HepG2 (cell line): ENCODE measurements at regions not wholly inside any gene's neighbourhood (a gene's known extent, or its start where the extent isn't known, plus 50 kb on each side); places are given as distances from the start of the nearest gene placed in this dataset.

Source experiments
- ATAC-seq: fragments of 200-7000 bp; cut with Tn5 transposase; 3 replicates; pipeline ENCODE4 v1.9.1; 2020; ENCODE audit warnings: mild to moderate bottlenecking, moderate library complexity
- BruUV-seq: library from RNA; stranded (reverse); fragments of 400-500 nt; replicated peaks from 2 replicates; lab custom pipeline; 2021; lab: Mats Ljungman, UMichigan
- CTCF ChIA-PET: fragments of 300-600 bp; formaldehyde crosslinking; extraction: SDS; loops from one replicate; lab custom pipeline; 2021; ENCODE audit warnings: low total read pairs, inconsistent platforms, low intra/inter-chr PET ratio; lab: Yijun Ruan, JAX
- POLR2A ChIA-PET: fragments of 350-600 bp; sonication (Branson Sonifier 250); formaldehyde crosslinking; loops from one replicate; lab custom pipeline; 2020; ENCODE audit warnings: antibody characterized with exemption, inconsistent platforms; lab: Yijun Ruan, JAX
- DNase-seq: peaks from one replicate; pipeline ENCODE4 v3.0.0-alpha.2; 2015; ENCODE audit warnings: low spot score
- FAIRE-seq: peaks from 3 replicates; lab custom pipeline; 2011; peaks lifted over from hg19 to GRCh38; lab: Jason Lieb, UNC
- H2AFZ ChIP-seq: one replicate; pipeline ENCODE4 v1.6.1; 2011; ENCODE audit warnings: low read length, inconsistent platforms
- H3K27ac ChIP-seq: fragments of 300-600 bp; 3 replicates; pipeline ENCODE4 v1.8.0; 2011; ENCODE audit warnings: mixed run types, mild to moderate bottlenecking, mixed read lengths, low read length, inconsistent platforms; ENCODE audit not compliant: insufficient read depth; ENCODE audit errors: extremely low read length
- H3K27me3 ChIP-seq, 2 experiments: fragments of 200-600 bp in 1 of 2; 2 replicates in 1 of 2; 3 replicates in 1 of 2; pipeline versions ENCODE4 v1.6.0 to v1.8.0; 2011; ENCODE audit warnings: low read length in 2 of 2, mild to moderate bottlenecking in 2 of 2, moderate library complexity in 2 of 2, inconsistent platforms in 1 of 2; ENCODE audit not compliant: insufficient read depth in 2 of 2, control insufficient read depth in 1 of 2
- H3K36me3 ChIP-seq, 2 experiments: fragments of 200-600 bp in 1 of 2; replicated peaks in 1 of 2; 2 replicates in 1 of 2; 3 replicates in 1 of 2; pipeline versions ENCODE4 v1.5.1 to v1.8.0; 2011; ENCODE audit warnings: low read length in 2 of 2, inconsistent platforms in 1 of 2; ENCODE audit not compliant: insufficient read depth in 2 of 2, control insufficient read depth in 1 of 2
- H3K4me1 ChIP-seq: 2 replicates; pipeline ENCODE4 v1.5.1; 2012; ENCODE audit warnings: low read length, inconsistent platforms; ENCODE audit not compliant: insufficient read depth
- H3K4me2 ChIP-seq: 2 replicates; pipeline ENCODE4 v1.6.0; 2011; ENCODE audit warnings: low read depth, low read length, inconsistent platforms
- H3K4me3 ChIP-seq, 3 experiments: fragments of 200-600 bp in 1 of 3; sonication (generic), shearing (Covaris generic) in 1 of 3; replicated peaks in 1 of 3; 2 replicates each; pipeline ENCODE4 v1.5.1; 2011 to 2016; ENCODE audit warnings: low read length in 3 of 3, inconsistent platforms in 2 of 3, low read depth in 2 of 3, mild to moderate bottlenecking in 2 of 3, control low read depth in 1 of 3, mixed read lengths in 1 of 3; ENCODE audit not compliant: insufficient read depth in 1 of 3
- H3K79me2 ChIP-seq: one replicate; pipeline ENCODE4 v1.6.1; 2011; ENCODE audit warnings: low read length, inconsistent platforms; ENCODE audit not compliant: insufficient read depth
- H3K9ac ChIP-seq: 2 replicates; pipeline ENCODE4 v1.6.0; 2011; ENCODE audit warnings: mild to moderate bottlenecking, low read depth, low read length, inconsistent platforms; ENCODE audit not compliant: insufficient read depth
- H3K9me3 ChIP-seq: 2 replicates; pipeline ENCODE4 v1.5.1; 2012; ENCODE audit warnings: mild to moderate bottlenecking, low read length
- H4K20me1 ChIP-seq: 2 replicates; pipeline ENCODE4 v1.6.0; 2011; ENCODE audit warnings: inconsistent platforms, mild to moderate bottlenecking, low read length, moderate library complexity; ENCODE audit not compliant: insufficient read depth
- CC2D1A ChIP-seq: sonication (generic); formaldehyde crosslinking; IDR thresholded peaks from 2 replicates; pipeline ENCODE4 v1.8.1; 2023; ENCODE audit warnings: mild to moderate bottlenecking, missing genetic modification reagents
- CEBPB ChIP-seq: IDR thresholded peaks from 2 replicates; pipeline ENCODE4 v1.6.1; 2011; ENCODE audit warnings: low read depth, low read length, improper control_type of control experiment, borderline replicate concordance
- TCF7 ChIP-seq: sonication (generic); IDR thresholded peaks from 2 replicates; pipeline ENCODE4 v1.6.1; 2016; ENCODE audit warnings: antibody characterized with exemption, low read depth
- TRIM24 ChIP-seq: sonication (generic); formaldehyde crosslinking; IDR thresholded peaks from 2 replicates; pipeline ENCODE4 v1.8.0; 2022; ENCODE audit warnings: mild to moderate bottlenecking, missing genetic modification reagents
- ZBTB7A ChIP-seq: sonication (generic); formaldehyde crosslinking; IDR thresholded peaks from 2 replicates; pipeline ENCODE4 v1.8.0; 2022; ENCODE audit warnings: mild to moderate bottlenecking, missing genetic modification reagents
- ZNF234 ChIP-seq: sonication (generic); formaldehyde crosslinking; conservative IDR thresholded peaks from 2 replicates; pipeline ENCODE4 v1.5.1; 2020; ENCODE audit warnings: mild to moderate bottlenecking, missing genetic modification reagents
- ZNF572 ChIP-seq: sonication (generic); formaldehyde crosslinking; IDR thresholded peaks from 2 replicates; pipeline ENCODE4 v1.5.1; 2020; ENCODE audit warnings: mild to moderate bottlenecking, missing genetic modification reagents
- WGBS: methylation state at CpG from one replicate; pipeline ENCODE4 v1.1.6; 2017; ENCODE audit warnings: low lambda C conversion rate; 5-methylcytosine and 5-hydroxymethylcytosine counted together
- in situ Hi-C: cut with HindIII; loops from 2 replicates; pipeline ENCODE4 v1.10.0; 2017; ENCODE audit warnings: low pct_unique_long_range_greater_than_20kb; ENCODE audit not compliant: extremely low pct_ligation_motif_present
- intact Hi-C: fragments of 100-400 bp; cut with micrococcal nuclease; formaldehyde crosslinking; loops from one replicate; pipeline ENCODE4 v1.10.0; 2022; ENCODE audit not compliant: unreplicated experiment
- TF ChIP-seq, protein P1 (sequence below): sonication (generic); formaldehyde crosslinking; IDR thresholded peaks from 2 replicates; pipeline ENCODE4 v1.5.0; 2020; ENCODE audit warnings: missing genetic modification reagents
- TF ChIP-seq, protein P2 (sequence below): sonication (generic); formaldehyde crosslinking; IDR thresholded peaks from 2 replicates; pipeline ENCODE4 v1.5.0; 2020; ENCODE audit warnings: missing genetic modification reagents

DNA sequence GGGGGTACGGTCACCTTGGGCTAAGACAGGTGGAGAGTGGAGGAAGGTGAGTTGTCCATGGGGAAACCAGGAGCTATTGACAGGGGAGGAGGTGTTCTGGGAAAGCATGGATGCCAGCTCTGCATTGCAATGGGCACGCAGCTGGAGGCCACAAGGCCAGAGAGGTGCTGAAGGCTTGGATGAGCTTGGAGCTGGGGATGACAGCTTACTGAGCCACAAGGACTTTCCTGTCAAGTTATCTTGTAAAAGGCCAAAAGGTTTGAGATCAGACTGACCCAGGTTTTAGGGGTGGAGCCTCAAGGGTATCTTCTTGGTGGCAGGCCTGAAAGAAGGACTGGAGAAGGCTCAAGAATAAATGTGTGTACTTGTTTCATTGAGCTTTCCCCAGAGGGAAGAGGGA is 115.2 kb downstream of the ASB7 start:
- H4K20me1 ChIP-seq, result peaks cover 27% of the 10 kb centered on the region
- H3K4me2 ChIP-seq, result no peak overlapping the region
- no peaks in the 10 kb centered on the region for H3K79me2 ChIP-seq
- 90% methylated on average over 2 of the region's 2 CpGs for whole genome bisulfite sequencing
- POLR2A ChIA-PET, result no interaction called here
- H3K9ac ChIP-seq, result no peak overlapping the region
- DNase-seq (no peak), ATAC-seq (no peak), FAIRE-seq (no peak)
- intact Hi-C loops (no loop called here), in situ Hi-C loops (no loop called here)
- no peak overlapping the region for H3K27ac ChIP-seq
- TF ChIP-seq CEBPB, result no peak
- TF ChIP-seq TCF7, result no peak
- no peak for TF ChIP-seq ZBTB7A
- TF ChIP-seq ZNF572 (CRISPR knock-in tag), result no peak
- TF ChIP-seq CC2D1A (CRISPR knock-in tag), result no peak
- TF ChIP-seq, protein P1, sequence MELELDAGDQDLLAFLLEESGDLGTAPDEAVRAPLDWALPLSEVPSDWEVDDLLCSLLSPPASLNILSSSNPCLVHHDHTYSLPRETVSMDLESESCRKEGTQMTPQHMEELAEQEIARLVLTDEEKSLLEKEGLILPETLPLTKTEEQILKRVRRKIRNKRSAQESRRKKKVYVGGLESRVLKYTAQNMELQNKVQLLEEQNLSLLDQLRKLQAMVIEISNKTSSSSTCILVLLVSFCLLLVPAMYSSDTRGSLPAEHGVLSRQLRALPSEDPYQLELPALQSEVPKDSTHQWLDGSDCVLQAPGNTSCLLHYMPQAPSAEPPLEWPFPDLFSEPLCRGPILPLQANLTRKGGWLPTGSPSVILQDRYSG, result no peak
- TF ChIP-seq, protein P2, sequence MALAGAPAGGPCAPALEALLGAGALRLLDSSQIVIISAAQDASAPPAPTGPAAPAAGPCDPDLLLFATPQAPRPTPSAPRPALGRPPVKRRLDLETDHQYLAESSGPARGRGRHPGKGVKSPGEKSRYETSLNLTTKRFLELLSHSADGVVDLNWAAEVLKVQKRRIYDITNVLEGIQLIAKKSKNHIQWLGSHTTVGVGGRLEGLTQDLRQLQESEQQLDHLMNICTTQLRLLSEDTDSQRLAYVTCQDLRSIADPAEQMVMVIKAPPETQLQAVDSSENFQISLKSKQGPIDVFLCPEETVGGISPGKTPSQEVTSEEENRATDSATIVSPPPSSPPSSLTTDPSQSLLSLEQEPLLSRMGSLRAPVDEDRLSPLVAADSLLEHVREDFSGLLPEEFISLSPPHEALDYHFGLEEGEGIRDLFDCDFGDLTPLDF, result no peak
- no peak for TF ChIP-seq ZNF234
- TF ChIP-seq TRIM24 (CRISPR knock-in tag), result no peak
- peaks cover 0 to 44% of the 10 kb centered on the region in 2 experiments; a peak in 4 of 5 replicates for H3K27me3 ChIP-seq
- no TSS peak for BruUV-seq
- H3K4me1 ChIP-seq, result peaks cover 62% of the 10 kb centered on the region
- no peaks in the 10 kb centered on the region for H3K9me3 ChIP-seq
- CTCF ChIA-PET, result no interaction called here
- no peaks in the 10 kb centered on the region for H3K36me3 ChIP-seq
- H3K4me3 ChIP-seq, result no peak overlapping the region
- H2AFZ ChIP-seq, result no peak overlapping the region
